ENCODE measurements at regions not wholly inside any gene's neighbourhood (a gene's known extent, or its start where the extent isn't known, plus 50 kb on each side); places are given as distances from the start of the nearest gene placed in this dataset.

DNA sequence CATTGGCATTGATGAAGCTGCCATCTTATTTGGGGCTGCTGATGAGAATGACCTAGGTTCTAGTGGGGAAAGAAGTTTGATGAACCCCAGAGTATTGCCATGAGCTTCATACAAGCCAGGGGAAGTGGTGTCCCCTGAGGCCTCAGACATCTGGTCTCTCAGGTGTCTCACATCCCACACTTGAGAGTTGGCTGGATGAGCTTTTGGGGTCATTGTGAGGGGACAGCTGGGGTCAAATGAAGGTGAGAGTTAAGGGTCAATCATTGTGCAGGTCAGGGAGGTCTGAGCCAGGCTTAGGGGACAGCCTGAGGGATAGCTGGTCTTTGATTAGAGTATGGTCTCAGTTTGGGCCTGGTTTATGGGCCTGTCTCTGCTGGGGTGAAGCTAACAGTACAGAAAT, 336.5 kb downstream of the CYP26B1 start:
- no peak for DNase-seq (ENCODE audit: low read depth)
- no peak overlapping the region for H3K4me3 ChIP-seq (ENCODE audit: low read depth, low read length)
- TF ChIP-seq, protein P1, sequence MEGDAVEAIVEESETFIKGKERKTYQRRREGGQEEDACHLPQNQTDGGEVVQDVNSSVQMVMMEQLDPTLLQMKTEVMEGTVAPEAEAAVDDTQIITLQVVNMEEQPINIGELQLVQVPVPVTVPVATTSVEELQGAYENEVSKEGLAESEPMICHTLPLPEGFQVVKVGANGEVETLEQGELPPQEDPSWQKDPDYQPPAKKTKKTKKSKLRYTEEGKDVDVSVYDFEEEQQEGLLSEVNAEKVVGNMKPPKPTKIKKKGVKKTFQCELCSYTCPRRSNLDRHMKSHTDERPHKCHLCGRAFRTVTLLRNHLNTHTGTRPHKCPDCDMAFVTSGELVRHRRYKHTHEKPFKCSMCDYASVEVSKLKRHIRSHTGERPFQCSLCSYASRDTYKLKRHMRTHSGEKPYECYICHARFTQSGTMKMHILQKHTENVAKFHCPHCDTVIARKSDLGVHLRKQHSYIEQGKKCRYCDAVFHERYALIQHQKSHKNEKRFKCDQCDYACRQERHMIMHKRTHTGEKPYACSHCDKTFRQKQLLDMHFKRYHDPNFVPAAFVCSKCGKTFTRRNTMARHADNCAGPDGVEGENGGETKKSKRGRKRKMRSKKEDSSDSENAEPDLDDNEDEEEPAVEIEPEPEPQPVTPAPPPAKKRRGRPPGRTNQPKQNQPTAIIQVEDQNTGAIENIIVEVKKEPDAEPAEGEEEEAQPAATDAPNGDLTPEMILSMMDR (IDR thresholded peaks at IDR 0.05; ENCODE audit: low read depth, low read length, missing control alignments): no peak

DNA sequence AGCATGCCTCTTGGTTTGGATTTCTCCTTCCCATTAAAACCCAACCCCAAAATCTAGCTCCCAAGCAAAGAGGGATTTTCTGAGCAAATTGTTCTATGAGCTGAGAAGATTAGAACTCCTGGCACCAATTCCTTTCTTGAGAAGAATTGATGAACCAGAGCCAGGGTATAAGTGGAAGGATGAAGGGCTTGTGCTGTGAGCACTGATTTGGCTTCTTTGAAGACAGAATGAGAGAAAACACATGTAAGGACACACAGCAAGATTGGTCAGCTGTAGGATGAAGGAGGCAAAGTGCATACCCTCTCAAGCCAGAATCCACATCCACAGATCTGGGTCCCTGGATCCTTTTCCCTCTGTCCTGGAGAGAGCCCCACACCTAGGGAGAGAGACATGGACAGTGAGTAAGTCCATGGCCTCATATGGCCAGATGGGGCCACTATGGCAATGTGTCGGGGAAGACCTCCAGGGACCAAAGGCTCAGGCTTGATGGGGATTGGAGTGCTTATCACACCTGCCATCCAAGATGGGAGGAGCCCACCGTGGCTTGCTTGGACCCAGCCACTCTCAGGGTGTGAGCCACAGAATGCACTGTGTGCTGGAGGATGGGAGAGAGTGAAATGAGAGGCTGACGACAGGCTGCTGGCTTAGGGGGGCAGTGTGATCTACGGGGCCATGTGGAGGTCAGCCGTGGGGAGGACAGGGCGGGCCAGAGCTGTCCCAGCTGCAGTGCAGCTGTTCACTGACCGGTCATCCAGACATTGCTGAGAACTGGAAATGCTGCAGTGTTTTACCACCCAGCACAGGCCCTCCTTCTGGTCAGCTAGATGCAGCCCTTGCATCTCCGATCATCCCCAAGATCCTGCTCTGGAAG, 339.8 kb downstream of the CYP26B1 start:
- DNase-seq (ENCODE audit: low read depth): no peak
- no peak overlapping the region for H3K4me3 ChIP-seq (ENCODE audit: low read depth, low read length)
- TF ChIP-seq, protein P1 (IDR thresholded peaks at IDR 0.05; ENCODE audit: low read depth, low read length, missing control alignments): no peak

DNA sequence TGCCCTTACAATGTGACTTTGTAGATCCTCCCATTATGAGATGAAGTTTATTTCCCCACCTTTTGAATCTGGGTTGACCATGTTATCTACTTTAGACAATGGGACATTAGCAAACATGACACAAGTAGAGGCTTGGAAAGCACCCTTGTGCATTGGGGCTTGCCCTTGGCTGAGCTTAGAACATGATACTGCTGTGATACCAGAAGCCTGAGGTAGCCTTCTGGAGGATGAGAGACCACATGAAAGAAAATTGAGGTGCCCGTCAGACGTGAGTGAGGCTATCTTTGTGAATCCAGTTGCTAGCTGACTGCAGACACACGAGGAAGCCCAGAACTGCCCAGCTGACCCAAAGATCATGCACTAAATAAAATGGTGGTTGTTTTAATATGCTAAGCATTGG, 341.2 kb downstream of the CYP26B1 start:
- TF ChIP-seq, protein P1 (IDR thresholded peaks at IDR 0.05; ENCODE audit: low read depth, low read length, missing control alignments): no peak
- DNase-seq (ENCODE audit: low read depth): no peak
- no peak overlapping the region for H3K4me3 ChIP-seq (ENCODE audit: low read depth, low read length)

DNA sequence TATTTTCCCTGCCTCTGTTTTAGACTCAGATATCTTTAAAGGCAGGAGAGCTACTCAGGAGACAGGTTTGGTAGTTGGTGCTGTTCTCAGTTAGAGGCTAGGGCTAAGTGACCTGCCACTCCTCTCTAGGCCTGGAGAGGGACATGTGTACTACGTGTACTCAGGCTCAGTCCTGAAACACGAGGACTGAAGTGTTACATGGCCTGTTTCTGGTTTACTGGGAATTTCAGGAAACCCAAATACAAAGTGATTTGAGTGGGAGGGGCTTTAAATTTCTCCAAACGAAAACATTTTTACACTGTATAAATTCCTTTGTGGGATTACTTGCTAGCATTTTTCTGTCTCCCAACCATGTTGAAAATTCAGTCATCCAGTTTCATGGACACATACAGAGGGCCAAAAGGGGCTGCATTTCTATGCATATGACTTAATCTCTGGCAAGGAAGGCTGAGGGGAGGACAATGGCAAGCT, 343.3 kb downstream of the CYP26B1 start:
- no peak overlapping the region for H3K4me3 ChIP-seq (ENCODE audit: low read depth, low read length)
- TF ChIP-seq, protein P1 (IDR thresholded peaks at IDR 0.05; ENCODE audit: low read depth, low read length, missing control alignments): no peak
- no peak for DNase-seq (ENCODE audit: low read depth)

DNA sequence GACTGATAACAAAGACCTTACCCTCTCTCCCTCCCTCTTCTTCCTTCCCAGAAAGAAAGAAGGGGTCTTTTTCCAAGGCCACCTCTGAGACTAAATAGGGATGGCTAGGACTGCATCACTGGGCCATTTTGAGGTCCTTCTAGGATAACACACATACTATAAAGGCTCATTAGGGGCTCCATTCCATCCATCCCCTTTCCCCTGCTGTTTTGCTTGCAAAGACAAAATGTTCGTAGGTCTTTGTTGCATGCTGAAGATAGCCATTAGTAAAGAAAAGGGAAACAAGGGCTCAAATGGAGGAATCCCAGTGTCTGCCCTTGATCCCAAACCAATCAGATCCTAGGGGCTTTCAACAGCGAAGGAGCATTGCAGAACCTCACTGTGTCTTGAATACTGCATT, 344.3 kb downstream of the CYP26B1 start:
- DNase-seq (ENCODE audit: low read depth): no peak
- no peak overlapping the region for H3K4me3 ChIP-seq (ENCODE audit: low read depth, low read length)
- TF ChIP-seq, protein P1 (IDR thresholded peaks at IDR 0.05; ENCODE audit: low read depth, low read length, missing control alignments): no peak

DNA sequence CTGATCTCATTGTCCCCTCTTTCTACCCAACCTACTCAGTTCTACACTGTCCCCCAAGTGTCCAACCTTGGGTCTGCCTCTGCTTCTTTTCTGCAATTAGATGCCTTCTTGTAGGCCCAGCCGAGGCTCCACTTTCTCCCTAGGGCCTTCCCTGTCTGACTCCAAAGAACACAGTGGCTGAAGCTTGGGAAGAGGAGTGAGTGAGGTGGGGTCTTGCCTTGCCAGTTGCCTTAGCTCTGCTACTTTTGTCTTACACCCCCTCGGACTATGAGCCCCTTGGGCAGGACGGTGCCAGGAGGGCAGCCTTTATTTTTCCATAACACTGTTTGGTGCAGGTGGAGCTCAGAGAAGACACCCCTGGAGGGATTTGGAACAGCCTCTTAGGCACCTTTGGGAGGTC, 345.1 kb downstream of the CYP26B1 start:
- TF ChIP-seq, protein P1 (IDR thresholded peaks at IDR 0.05; ENCODE audit: low read depth, low read length, missing control alignments): no peak
- no peak for DNase-seq (ENCODE audit: low read depth)
- no peak overlapping the region for H3K4me3 ChIP-seq (ENCODE audit: low read depth, low read length)

DNA sequence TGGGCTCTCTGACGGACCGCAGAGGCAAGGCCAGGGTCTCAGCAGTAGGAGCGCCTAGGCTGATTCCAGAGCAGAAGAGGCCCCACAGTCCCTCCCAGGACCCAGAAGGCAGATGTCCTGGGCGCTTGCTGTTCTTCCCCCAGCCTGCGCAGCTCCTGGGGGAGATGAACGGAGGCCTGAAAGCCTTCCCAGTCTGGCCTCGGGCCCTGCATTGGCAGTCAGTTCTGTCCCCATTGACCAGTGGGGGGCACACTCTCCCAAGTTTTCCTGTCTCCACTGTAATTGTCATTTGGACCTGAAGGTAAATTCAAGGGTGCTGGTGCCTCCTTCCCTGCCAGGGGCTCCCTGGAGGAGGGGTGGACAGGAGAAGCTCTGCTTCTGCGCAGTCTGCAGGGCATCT, 345.7 kb downstream of the CYP26B1 start:
- TF ChIP-seq, protein P1 (IDR thresholded peaks at IDR 0.05; ENCODE audit: low read depth, low read length, missing control alignments): no peak
- DNase-seq (ENCODE audit: low read depth): no peak

More for the DNA sequence above, 345.7 kb downstream of the CYP26B1 start:
- no peak overlapping the region for H3K4me3 ChIP-seq (ENCODE audit: low read depth, low read length)
